ENCODE measurements at regions not wholly inside any gene's neighbourhood (a gene's known extent, or its start where the extent isn't known, plus 50 kb on each side); places are given as distances from the start of the nearest gene placed in this dataset.
"Not testable (repeated sequence)": the region's sequence is repeated elsewhere in the genome, so short reads cannot be mapped to it uniquely, and the experiment has no call there.

DNA sequence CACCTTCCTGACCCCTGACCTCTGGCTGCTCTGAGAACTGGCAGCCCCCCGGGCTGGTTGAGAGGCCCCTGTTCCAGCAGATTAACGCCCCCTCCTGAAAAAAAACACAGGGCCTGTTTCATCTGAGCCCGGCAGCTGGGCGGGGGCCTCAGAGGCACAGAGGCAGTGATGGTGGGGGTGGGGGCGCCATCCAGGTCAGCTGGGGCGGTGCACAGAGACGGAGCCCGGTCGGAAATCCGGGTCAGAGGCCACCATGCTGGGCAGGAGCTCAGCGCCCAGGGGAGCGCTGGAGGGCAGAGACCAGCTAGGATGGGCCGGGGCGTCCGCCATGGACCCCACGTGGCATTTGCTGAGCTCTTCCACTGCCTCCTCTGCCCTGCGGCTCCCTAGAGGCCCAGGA is 68.0 kb downstream of the UNCX start:
- DNase-seq = no peak

DNA sequence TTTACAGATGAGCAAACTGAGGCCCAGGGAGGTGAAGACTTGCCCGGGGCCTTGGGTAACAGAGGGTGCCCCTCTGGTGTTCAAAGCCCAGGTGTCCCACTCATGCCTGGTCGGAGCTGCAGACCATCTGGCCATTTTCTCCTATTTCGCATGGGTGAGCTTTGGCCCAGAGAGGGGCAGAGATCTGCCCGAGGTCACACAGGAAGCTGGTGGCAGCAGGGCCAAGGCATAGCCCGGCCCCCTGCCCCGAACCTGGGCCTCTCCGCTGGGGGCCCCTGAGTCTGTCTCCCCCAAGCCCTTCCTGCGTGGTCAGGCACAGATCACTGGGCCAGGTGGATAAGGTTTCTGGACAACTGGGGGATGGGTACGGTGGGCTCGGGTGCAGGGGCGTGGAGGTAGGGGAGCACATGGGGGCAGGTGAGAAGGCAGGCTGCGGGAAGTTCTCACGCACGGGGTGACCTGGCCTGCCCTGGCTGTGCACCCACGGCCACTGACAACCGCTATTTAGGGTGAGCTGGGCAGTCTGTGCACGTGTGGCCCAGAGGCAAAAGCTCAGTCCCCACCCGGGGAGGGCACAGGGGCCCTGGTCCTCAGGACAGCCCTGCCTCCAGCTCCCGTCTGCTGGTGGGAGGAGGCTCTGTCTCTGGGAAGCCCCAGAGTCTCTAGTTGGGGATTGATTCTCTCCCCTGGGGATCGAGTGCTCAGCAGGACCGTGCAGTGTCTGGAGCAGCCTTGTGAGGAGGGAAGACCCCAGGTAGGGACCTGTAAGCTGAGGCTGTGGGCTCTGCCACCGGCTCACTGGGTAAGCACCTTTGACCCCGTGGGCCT is 68.6 kb downstream of the UNCX start:
- no peak for DNase-seq

- DNase-seq = no peak
Observed at GRCh38 chr7:1301882-1302251, 69.2 kb downstream of the UNCX start.

- no peak for DNase-seq
Observed at GRCh38 chr7:1302936-1303335, 70.3 kb downstream of the UNCX start.

DNA sequence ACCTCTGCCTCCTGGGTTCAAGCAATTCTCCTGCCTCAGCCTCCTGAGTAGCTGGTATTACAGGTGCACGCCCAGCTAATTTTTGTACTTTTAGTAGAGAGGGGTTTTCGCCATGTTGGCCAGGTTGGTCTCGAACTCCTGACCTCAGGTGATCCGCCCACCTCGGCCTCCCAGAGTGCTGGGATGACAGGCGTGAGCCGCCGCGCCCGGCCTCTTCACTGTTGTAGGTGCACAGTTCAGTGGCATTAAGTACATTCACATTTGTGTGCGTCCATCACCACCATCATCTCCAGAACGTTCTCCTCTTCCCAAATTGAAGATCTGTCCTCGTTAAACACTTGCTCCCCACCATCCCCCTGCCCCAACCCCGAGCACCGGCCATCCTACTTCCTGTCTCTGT is 71.3 kb downstream of the UNCX start:
- DNase-seq = not testable (repeated sequence)

DNA sequence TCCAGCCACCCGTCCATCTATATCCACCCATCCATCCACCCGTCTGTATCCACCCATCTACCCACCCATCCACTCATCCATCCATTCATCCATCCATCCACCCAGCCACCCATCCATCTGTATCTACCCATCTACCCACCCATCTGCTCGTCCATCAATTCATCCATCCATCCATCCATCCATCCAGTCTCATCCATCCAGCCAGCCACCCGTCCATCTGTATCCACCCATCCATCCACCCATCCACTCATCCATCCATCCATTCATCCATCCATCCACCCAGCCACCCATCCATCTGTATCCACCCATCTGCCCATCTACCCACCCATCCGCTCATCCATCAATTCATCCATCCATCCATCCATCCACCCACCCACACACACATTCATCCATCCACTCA is 73.2 kb downstream of the UNCX start:
- DNase-seq = no peak

- DNase-seq = no peak
Observed at GRCh38 chr7:1307828-1308227, 75.2 kb downstream of the UNCX start.

- DNase-seq = no peak
Observed at GRCh38 chr7:1309290-1309689, 76.6 kb downstream of the UNCX start.

GRCh38 chr7:1309996-1310395 is 77.3 kb downstream of the UNCX start:
- no peak for DNase-seq

GRCh38 chr7:1310936-1311335 is 78.3 kb downstream of the UNCX start:
- DNase-seq = no peak

DNA sequence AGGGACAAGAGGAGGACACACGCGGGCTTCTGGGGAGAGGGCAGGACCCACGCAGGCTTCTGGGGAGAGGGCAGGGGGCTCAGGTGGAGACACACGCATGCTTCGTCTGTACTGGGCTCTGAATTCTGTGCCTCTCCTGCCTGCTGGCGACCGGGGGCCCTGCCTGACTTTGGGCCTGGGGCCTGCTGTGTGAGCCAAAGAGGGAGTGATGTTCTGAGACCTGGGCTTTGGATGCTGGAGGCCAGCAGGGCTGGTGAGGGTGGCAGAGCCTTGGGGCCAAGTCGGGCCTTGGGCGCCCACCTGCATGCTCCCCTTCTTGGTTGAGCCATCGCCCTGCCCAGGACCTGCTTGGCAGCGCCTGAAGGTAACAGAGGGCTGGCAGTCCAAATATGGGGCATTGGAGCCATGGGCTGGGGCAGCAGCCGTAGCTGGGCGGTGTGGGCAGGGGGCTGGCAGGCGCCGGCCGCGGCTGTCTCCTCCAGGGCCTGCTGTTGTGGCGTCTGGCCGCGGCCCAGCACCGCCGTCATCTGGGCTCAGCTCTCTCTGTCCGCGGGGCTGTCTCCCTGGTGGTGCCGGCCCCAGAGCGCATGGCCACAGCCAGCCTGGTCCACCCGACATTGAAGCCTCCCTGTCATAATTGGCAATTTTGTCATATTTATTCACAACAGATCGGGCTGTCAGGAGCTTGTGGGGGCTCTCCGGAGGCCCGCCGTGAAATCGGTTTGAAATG is 78.9 kb downstream of the UNCX start:
- no peak for DNase-seq

DNA sequence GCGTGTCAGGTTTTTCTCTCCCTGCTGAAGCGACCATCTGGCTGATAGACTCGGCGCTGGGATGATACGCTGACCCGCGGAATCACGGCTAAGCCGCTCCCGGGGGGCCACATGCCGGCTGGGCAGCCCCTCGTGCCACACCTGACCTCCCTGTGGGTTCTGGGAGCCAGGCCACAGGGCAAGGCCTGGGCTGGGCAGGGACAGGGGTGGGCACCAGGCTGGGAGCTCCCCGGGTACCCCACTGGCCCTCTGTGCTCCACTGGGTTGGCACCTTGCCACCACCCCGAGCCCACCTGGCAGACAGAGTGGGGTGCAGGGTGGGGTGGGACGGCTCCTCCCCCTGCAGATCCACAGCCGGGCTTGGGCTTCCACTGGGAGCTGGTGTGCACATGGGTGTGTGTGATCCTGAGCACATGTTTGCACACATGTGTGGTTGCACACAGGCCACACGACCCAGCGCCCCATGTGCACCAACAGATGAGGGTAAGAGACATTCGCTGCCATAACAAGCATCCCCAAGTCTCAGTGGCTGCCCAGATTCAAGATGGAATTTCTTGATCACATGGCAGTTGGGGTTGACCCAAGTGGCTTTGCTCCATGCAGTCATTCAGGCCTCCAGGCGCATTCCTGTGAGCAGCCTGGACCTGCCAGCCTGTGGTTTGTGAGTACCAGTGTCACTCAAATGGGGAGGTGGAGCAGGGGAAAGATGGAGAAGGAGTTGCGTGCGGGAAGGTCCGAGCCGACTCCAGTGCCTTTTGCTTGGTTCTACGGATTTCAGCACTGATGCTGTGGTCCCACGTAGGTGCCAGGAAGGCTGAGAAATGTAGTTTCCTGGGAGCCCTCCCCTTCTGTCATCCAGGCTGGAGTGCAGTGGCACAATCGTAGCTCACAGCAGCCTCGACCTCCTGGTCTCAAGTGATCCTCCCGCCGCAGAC is 79.7 kb downstream of the UNCX start:
- no peak for DNase-seq

GRCh38 chr7:1313613-1314012 is 80.9 kb downstream of the UNCX start:
- DNase-seq = no peak

GRCh38 chr7:1314021-1314907 is 81.6 kb downstream of the UNCX start:
- DNase-seq = no peak

DNA sequence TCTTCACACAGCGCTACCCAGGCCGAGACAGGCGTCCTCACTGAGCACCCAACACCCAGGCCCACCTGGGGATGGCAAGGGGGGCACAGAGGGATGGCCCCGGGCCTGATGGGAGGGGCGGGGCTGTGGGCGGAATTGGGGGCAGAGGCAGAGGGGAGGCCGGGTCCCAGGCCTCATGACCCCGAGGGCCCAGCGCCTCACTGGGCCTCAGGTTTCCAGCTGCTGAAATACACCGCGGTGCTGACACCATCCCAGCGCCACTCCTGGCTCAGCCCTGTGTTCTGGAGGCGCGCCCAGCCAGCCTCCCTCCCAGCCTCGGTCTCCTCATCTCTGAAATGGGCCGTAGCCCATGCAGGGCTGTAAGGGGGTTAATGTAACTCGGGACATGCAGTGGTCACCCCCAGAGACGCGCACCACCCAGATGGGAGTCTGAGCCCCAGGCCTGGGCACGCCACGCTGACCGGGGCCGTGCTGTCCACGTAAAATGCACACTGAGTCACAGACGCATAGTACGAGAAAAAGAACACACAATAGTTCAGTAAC is 82.3 kb downstream of the UNCX start:
- DNase-seq = no peak

DNA sequence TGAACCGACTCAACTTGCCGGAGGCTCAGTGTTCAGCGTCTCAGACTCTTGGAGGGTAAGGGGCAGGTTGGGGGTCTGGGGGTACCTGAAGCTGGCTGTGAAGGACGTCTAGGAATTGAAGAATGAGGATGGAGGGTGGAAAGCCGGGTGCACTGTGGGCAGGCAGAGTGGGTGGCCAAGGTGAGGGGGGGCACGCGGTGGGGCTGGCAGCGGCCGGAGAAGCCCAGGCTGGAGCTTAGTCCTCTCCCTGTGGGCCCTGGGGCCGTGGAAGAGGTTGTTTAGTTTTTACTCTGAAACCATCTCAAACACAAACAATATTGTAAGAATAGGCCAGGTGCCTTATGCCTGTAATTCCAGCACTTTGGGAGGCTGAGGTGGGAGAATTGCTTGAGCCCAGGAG is 83.4 kb downstream of the UNCX start:
- DNase-seq = no peak

GRCh38 chr7:1317646-1318045 is 85.0 kb downstream of the UNCX start:
- no peak for DNase-seq

GRCh38 chr7:1318051-1318450 is 85.4 kb downstream of the UNCX start:
- DNase-seq = no peak

GRCh38 chr7:1318661-1319060 is 86.0 kb downstream of the UNCX start:
- DNase-seq = no peak

GRCh38 chr7:1320616-1321240 is 88.1 kb downstream of the UNCX start:
- DNase-seq = no peak

DNA sequence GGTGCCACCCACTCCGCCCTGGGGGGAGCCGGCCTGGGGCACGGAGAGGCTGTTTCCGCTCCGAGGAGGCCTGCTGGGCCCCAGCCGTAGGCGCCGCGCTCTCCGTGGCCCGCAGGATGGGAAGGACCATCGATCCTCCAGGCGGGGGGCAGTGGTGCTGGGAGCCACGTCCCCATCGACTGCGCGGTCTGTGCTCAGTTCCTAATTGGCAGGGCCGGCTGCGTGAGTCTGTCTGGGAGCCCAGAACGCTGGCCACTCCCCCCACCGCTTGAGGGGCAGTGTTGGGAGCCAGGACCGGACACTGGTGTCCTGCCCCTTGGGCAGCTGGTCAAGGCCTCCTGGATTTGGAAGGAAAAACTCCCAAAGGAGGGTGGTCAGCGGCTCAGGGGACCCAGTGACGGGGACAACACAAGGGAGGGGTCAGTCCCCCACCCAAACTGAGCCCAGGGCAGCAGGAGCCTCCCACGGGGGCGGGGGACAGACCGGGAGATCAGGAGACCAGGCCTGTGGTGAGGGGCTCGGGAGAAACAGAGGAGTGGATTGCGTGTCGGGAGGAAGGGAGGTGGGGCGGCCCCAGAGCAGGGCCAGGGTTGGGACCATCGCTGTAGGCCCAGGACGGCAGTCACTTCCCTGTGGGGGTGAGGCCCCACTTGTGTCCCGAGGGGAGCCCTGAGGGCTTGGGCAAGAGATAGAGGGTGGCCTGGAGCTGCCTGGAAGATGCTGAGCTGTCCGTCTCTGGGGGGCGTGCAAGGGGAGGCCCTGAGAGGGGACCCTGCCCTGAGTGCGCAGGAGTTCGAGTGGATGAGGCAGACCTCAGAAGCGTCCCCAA is 89.0 kb downstream of the UNCX start:
- no peak for DNase-seq

Data from NCI-H526 treated with DMSO at 0.1 percent for 48 hours (cell line).